COLO668 (cell line): ENCODE measurements at regions not wholly inside any gene's neighbourhood (a gene's known extent, or its start where the extent isn't known, plus 50 kb on each side); places are given as distances from the start of the nearest gene placed in this dataset.
"Not testable (repeated sequence)": the region's sequence is repeated elsewhere in the genome, so short reads cannot be mapped to it uniquely, and the experiment has no call there.

Experiments used
- DNase-seq: peaks from one replicate; lab custom pipeline; 2025; ENCODE audit not compliant: unreplicated experiment; lab: John Stamatoyannopoulos, UW

- DNase-seq = no peak
Measured at GRCh38 chr1:172833954-172834353, 175.1 kb downstream of the FASLG start.

DNA sequence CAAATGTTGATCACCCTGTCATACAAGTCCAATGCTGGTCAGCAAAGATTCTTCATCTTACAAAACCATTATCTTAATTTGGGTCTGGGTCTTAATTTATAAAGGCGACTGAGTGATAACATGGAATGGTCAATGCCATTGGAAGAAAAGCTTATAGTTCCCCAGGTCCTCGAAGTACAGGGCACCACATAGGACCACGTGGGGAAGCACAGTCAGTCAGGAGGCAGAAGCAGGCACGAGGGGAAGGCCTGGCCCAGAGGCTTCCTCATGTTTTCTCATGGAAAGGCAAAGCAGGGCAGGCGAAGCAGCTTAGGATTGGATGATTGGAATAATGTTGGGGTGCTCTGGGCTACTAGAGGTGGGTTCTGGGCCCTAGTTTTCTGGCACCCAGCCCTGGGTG lies 175.7 kb downstream of the FASLG start:
- no peak for DNase-seq

DNA sequence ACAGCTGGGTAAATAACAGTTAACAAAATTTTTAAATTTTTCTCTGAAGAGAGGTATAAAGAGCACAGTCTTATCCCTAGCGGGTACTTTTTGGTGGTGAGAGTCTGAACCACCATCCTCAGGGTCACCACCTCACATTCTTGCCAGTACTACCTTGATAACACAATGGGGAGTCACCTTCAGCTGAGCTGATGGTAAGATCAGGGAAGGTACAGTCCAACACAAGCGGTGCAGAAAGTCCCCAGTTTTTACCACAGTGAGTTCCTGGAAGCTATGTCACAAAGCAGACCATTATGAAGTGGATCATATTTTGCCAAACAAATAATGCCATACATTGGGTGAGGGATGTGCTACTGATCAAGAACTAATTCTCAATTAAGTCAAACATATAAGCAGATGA lies 176.9 kb downstream of the FASLG start:
- no peak for DNase-seq

DNA sequence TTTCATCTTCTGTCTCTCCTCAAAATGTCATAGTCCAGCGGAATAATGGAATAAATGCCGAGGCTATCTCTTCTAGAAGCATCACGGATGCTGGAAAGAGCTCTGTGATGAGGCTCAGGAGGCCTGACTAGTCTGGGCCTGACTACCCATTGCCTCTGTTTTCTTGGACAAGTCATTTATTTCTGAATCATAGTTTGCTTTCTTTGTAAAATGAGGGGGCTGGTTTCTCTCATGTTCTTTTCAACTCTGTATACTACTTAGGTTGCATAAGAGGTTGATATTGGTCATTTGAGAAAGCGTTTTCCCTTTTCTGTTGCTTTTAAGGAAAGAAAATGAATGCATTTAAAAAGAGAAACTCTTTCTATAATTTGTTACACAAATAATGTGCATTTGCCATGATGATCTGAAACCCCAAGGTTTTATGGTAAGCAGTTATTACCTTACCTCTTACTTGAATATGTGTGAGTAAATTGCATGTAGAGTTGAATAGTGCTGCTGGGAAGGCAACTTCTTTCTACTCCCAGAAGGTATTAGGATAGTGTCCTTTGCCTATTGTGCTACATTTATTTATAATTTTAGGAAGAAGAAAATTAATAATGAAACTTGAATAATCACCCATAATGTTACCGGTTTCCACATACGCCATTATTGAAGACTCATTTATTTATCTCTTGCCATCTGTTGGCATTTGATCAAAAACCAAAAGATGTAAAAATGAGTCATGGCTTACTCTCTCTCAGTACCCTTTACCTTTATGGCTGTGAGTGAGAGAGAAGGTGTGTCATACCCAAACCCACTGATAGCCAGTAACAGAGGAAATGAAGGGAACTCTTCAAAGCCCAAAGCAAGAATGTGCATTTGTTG lies 179.1 kb downstream of the FASLG start:
- no peak for DNase-seq

GRCh38 chr1:172838680-172839313 lies 179.9 kb downstream of the FASLG start:
- no peak for DNase-seq

DNA sequence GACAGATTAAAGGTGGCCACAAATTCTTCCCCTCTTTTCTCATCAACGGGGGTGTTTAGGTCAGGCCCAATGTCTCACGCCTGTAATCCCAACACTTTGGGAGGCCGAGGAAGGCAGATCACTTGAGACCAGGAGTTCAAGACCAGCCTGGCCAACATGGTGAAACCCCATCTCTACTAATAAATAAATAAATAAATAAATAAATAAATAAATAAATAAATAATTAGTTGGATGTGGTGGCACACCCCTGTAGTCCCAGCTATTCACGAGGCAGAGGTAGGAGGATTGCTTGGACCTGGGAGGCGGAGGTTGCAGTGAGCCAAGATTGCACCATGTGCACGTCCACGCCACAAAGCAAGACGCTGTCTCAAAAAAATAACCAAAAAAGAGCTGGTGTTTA lies 180.7 kb downstream of the FASLG start:
- not testable (repeated sequence) for DNase-seq

- no peak for DNase-seq
Measured at GRCh38 chr1:172843444-172843843, 184.5 kb downstream of the FASLG start.

- DNase-seq = no peak
Measured at GRCh38 chr1:172845371-172845770, 186.5 kb downstream of the FASLG start.

DNA sequence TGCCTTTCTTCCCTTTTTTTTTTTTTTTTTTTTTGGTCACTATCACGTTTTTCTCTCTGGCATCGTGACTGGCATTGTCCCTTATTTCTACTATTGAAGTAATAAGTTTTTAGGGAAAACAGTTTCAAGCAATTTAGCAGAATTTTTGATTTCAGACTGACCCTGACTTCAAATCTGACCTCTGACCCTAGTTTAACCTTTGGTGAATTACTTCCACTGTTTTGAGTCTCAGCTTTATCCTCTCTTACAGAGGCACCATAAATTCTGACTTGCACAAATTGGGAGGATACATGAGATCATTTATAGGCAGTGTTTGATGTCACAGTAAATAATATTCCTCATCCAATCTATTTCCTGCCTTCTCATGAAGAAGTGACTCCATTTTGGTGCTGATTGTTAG lies 187.0 kb downstream of the FASLG start:
- no peak for DNase-seq

DNA sequence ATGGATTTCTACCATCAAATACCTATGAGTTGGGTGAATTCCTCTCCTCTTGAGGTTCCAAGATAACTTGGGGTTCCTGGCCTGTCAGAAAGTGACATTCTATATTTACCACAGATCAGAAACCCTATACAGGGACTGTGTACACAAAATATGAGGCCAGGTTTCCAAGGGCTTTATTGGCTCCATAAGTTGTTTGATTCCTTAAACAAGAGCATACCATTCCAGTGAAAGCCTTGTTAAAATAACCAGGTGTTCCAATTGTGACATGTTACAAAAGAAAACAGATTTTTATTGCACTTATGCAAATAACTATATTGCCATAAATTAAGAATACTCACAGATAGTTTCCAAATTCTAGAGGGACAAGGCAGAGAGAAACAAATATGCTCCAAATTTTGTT lies 188.9 kb downstream of the FASLG start:
- not testable (repeated sequence) for DNase-seq

- DNase-seq = no peak
Measured at GRCh38 chr1:172849653-172850052, 190.8 kb downstream of the FASLG start.

- DNase-seq = no peak
Measured at GRCh38 chr1:172851077-172851476, 192.2 kb downstream of the FASLG start.

GRCh38 chr1:172851856-172852255 lies 193.0 kb downstream of the FASLG start:
- no peak for DNase-seq

DNA sequence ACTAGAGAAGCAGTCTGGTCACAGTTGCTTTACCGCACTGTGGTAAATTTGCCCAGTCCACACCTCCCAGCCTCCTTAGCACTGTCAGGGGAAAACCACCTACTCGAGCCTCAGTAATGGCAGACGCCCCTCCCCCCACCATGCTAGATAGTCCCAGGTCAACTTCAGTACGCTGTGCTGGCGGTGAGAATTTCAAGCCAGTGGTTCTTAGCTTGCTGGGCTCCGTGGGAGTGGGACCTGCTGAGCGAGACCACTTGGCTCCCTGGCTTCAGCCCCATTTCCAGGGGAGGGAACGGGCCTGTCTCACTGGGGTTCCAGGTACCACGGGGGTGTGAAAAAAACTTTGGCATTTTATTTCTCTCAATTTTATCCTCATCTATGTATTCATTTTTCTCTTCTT lies 194.8 kb downstream of the TNFSF18 start:
- not testable (repeated sequence) for DNase-seq

- no peak for DNase-seq
Measured at GRCh38 chr1:172863031-172863430, 187.7 kb downstream of the TNFSF18 start.

DNA sequence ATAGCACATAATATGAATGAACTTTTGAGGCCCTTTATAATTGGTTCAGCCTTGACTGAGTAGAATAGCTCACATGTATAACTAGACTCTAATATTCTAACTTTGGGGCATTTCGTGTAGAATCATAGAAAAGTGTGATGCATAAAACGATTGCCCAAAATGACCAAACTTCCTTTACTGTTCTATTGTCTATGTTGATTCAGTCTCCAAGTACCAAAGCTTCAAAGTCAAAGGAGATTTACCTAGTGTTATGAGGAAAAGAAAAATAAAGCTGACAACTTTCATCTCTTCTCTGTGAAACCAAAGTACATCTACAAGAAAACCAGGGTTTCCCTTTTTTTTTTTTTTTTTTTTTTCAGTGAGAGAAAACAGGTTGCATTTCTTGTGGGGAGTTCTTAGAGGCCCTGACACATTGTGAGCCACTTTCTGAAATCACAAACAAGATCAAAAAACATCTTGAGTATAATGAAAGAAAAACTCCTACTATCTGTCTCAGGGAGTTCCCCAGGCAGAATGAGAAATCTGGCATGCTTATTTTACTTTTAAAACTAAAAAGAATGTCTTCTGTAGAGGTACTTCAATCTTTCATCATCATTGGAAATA lies 183.4 kb downstream of the TNFSF18 start:
- no peak for DNase-seq

DNA sequence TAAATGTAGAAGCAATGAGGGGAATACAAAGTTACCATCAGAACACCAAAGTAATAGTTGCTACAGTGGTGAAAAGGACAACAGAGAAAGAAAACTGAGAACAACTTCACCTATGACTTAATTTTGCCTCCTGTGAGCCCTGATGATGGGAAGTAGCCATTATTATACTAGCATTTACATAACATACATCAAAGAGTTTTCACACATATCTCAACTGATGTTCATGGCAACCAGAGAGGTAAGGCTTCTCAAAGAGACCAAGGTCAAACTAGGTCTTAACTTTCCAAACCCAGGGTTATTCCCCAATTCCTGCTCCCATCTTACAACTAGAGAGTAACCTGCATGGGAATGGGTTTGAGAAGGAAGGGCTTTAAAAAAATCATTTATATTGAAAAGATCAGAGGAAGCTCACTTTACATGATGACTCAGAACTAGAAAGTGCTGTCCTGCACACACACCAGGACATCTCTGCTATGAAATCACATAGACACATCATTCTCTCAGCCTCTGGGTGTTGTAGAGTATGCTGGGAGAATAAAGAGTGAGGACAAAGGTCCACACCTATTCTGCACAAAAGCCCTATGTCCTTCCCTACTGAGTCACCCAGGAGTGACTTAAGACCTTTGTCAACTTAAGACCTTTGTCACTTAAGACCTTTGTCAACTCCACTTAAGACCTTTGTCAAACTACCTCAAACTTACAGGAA lies 179.7 kb downstream of the TNFSF18 start:
- no peak for DNase-seq

- no peak for DNase-seq
Measured at GRCh38 chr1:172874950-172875349, 175.8 kb downstream of the TNFSF18 start.

DNA sequence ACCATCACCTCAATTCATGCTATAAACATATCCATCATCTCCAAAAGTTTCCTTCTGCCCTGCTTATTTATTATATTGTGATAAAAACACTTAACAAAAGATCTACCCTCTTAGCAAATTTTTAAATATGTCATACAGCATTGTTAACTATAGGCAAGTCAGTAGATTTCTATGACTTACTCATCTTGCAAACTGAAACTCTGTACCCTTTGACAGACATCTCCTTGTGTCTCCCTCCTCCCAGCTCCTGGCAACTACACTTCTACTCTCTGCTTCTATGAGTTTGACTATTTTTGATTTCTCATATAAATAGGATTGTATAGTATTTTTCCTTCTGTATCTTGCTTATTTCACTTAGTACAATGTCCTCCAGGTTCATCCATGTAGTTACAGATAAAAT lies 174.8 kb downstream of the TNFSF18 start:
- no peak for DNase-seq

DNA sequence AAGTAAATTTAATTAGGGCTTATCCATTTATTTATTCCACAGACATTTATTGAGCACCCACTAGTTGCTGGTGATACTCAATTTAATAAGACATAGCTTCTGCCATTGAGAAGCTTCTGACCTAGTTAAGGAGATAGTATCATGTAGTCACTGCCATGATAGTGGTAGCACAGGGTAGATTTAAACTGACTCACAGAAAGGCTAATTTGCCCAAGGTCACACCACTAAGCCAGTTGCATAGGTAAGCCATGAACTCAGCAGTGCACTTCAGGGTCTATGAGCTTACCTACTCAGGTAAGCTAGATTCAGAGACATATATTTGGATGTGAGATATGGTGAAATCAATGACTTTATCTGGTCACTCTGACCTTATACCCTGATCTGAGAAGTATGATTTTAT lies 168.4 kb downstream of the TNFSF18 start:
- no peak for DNase-seq

DNA sequence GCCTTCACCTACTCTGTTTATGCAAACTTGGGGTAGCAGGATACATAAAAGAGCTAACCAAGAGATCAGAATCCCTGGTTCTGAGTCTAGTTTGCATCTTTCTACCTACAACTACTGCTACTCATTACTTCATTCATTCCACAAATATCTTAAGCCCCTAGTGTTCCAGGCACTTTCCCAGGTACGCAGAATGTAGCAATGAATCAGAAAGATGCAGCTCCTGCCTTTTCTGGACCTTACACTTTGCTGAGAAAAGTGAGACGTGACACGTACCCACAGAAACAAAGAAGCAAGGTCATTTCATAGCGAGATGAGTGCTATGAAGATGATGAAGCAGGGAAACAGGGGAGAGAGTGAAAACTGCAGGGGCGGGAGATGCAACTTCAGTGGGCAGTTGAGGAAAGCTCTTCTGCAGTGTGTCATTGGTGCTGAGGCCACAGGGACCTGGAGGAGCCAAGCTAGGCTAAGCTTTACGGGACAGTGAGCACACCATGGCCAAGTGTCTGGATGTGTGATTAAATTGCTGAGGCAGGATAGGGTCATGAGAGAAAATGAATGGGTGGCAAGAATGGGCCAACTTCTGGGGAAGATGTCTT lies 167.9 kb downstream of the TNFSF18 start:
- DNase-seq = no peak
